ENCODE measurements at regions not wholly inside any gene's neighbourhood (a gene's known extent, or its start where the extent isn't known, plus 50 kb on each side); places are given as distances from the start of the nearest gene placed in this dataset.

DNA sequence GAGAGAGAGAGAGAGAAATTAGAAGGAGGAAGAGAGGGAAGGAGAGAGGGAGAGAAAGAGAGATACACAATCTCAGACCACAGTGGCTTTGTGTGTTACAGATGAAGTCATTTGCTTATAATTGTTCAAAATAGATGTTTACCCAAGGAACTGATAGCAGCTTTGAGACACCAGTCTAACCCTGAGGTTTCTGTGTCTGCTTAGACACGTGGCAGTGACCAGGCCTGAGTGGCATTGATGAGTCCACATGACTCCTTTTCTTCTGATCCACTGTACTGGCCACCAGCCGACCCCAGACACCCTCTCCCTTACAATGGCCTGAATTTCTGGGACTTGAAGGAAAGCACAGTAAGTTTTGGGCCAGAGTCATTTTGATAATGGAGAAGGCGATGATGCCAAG, 104.9 kb downstream of the DUSP10 start:
- no peak for DNase-seq

DNA sequence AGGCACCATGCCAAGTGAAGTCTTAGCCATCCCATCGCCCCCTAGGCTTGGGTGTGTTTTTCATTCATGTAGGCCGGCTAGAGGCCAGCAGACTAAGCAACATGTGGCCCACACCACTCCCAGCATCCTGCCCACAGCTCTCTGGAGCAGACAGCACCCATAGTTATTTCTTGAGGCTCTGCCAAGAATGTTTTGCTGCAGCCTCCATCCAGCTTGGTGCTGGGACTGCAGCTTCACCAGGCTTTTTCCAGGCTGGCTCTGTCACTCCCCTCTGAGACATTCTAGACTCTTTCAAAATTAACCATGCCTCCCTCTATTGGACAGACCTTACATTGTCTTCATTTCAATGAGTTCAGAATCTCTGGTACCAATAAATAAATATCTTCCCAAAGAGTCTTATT, 104.2 kb downstream of the DUSP10 start:
- no peak for DNase-seq

GRCh38 chr1:221638595-221638994, 103.3 kb downstream of the DUSP10 start:
- no peak for DNase-seq

DNA sequence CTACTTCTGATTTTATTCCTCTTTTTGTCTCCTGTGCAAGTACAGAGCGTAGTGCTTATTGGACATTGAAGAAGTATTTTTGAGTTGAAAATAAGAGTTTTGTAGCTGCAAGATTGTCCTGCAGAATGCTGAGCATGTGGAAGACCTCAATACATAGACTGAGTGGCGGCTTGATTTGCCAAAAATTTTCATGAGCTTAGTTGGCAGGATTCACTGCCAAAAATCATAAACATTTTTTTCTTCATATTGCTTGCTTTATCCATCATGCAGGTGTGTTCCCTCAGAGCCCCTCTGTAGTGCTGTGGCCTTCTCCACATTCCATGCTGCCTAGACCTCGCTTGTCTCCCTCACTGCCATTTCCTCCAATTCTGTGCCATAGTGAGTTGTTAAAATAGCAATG, 100.1 kb downstream of the DUSP10 start:
- DNase-seq, result no peak

DNA sequence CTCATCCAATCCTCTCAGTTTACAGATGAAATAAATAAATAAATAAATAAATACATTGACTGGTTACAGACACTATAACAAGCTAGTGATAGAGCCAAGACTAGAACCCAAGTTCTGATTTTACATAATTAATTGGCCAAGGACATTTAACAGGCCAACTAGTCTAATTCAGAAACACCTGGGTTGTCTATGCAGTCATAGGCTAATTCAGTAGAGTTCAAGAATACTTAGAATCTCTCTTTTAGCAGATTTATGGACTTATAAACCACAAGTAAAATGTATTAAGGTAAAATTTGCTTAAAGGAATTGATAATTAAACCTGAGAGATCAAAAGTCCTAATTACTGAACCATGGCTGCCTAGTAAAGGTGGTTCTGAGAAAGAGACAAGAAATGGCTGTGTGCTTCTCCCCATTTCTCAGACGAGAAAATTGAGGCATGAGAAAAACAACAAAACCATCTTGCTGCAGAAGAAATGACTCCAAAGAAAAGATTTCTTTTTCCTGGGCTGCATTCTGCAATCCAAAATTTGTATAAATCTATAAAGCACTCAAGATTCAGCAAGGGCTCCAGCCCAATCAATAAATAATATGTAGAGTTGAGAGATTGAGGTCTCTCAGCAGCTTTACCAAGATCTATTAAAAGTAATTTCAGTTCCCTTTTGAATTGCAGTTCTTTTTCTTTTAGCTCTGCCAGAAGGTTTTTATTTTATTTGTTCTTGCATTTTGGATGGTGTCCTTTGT, 98.3 kb downstream of the DUSP10 start:
- no peak for DNase-seq

DNA sequence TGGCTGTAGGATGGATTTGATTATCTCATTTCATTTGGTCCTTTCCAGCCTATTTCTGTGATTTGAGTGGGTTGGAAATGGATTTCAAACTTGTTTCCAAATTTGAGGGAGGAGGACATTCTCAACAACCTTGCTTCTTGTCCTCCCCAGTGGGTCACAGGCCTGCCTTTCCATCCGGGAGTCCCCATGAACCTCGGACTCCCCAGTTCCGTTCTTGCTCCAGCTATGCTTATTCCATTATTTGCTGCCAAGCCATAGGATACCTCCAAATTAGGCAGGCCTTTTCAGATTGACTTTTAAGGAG, 97.8 kb downstream of the DUSP10 start:
- no peak for DNase-seq

GRCh38 chr1:221644663-221645258, 97.1 kb downstream of the DUSP10 start:
- DNase-seq, result no peak

DNA sequence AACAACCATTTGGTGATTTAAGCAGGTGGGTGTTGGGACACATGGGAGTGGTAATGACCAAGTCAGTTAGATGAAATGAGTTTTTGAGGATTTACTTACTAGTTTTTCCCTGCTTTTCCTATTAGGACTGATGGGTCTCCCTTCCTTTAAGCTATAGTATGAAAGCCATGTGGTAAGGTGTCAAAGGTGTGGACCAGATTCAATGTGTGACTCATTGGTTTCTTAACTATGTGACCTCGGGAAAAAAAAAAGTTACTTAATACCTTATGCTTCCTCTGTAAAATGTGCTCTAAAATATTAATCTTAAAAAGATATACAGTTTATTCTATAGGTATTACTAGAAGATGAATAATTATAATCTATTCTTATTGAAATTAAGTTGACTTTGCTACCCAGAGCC, 93.7 kb downstream of the DUSP10 start:
- DNase-seq, result no peak
